H1 (cell line): ENCODE measurements at regions not wholly inside any gene's neighbourhood (a gene's known extent, or its start where the extent isn't known, plus 50 kb on each side); places are given as distances from the start of the nearest gene placed in this dataset.

Experiments used
- CTCF ChIA-PET: fragments of 300-600 bp; sonication (Branson Sonifier 250); formaldehyde crosslinking; loops from one replicate; lab custom pipeline; 2021; ENCODE audit not compliant: partially characterized antibody; lab: Charles Lee
- POLR2A ChIA-PET: fragments of 300-600 bp; sonication (Branson Sonifier 250); formaldehyde crosslinking; loops from one replicate; lab custom pipeline; 2021; ENCODE audit warnings: inconsistent platforms; ENCODE audit not compliant: partially characterized antibody; lab: Charles Lee
- DNase-seq, 2 experiments: peaks; one replicate each; pipeline versions ENCODE4 v3.0.0 to v3.0.0-alpha.2; 2010 to 2022; ENCODE audit warnings: low spot score in 2 of 2, low read depth in 1 of 2, mixed read lengths in 1 of 2
- FAIRE-seq: peaks from 2 replicates; lab custom pipeline; 2011; peaks lifted over from hg19 to GRCh38; lab: Jason Lieb, UNC
- H2AFZ ChIP-seq: 2 replicates; pipeline ENCODE4 v1.8.1; 2012; ENCODE audit warnings: low read length, inconsistent platforms
- H2AK5ac ChIP-seq: 2 replicates; pipeline ENCODE4 v1.6.1; 2013; ENCODE audit warnings: low read depth, low read length
- H2BK120ac ChIP-seq: replicated peaks from 2 replicates; pipeline ENCODE3; 2013; ENCODE audit warnings: low read depth, low read length, inconsistent platforms
- H2BK12ac ChIP-seq: 2 replicates; pipeline ENCODE4 v1.6.1; 2013; ENCODE audit warnings: low read depth, low read length
- H2BK15ac ChIP-seq: 2 replicates; pipeline ENCODE4 v1.6.1; 2013; ENCODE audit warnings: low read length
- H2BK20ac ChIP-seq: 2 replicates; pipeline ENCODE4 v1.6.1; 2013; ENCODE audit warnings: low read length
- H2BK5ac ChIP-seq: 2 replicates; pipeline ENCODE4 v1.6.1; 2013; ENCODE audit warnings: low read depth, low read length
- H3K14ac ChIP-seq: 2 replicates; pipeline ENCODE4 v1.6.1; 2013; ENCODE audit warnings: inconsistent platforms; ENCODE audit not compliant: insufficient read length
- H3K18ac ChIP-seq: 2 replicates; pipeline ENCODE4 v1.6.1; 2013; ENCODE audit warnings: low read length; ENCODE audit errors: extremely low read depth
- H3K23ac ChIP-seq: 2 replicates; pipeline ENCODE4 v1.6.1; 2013; ENCODE audit warnings: inconsistent platforms; ENCODE audit not compliant: insufficient read length
- H3K23me2 ChIP-seq: 2 replicates; pipeline ENCODE4 v1.6.1; 2013; ENCODE audit warnings: low read depth, low read length
- H3K27ac ChIP-seq: 2 replicates; pipeline ENCODE4 v1.6.1; 2011; ENCODE audit warnings: low read depth, low read length, inconsistent platforms
- H3K27me3 ChIP-seq, 4 experiments: replicated peaks in 1 of 4; 1 replicate in 1 of 4; 2 replicates in 3 of 4; pipeline versions ENCODE4 v1.6.1 to v1.8.1; 2011 to 2013; ENCODE audit warnings: low read length in 3 of 4, mild to moderate bottlenecking in 3 of 4, inconsistent platforms in 2 of 4, mixed read lengths in 2 of 4, moderate library complexity in 1 of 4; ENCODE audit not compliant: control insufficient read depth in 3 of 4, insufficient read depth in 3 of 4; ENCODE audit errors: extremely low read depth in 1 of 4
- H3K36me3 ChIP-seq, 4 experiments: 2 replicates each; pipeline versions ENCODE4 v1.6.1 to v1.8.1; 2011 to 2013; ENCODE audit warnings: mild to moderate bottlenecking in 4 of 4, low read length in 3 of 4, moderate library complexity in 2 of 4, control low read depth in 1 of 4, inconsistent platforms in 1 of 4; ENCODE audit not compliant: insufficient read depth in 4 of 4, control insufficient read depth in 2 of 4
- H3K4ac ChIP-seq: replicated peaks from 2 replicates; pipeline ENCODE3; 2013; ENCODE audit warnings: low read length, low read depth, mixed read lengths, inconsistent platforms; ENCODE audit not compliant: insufficient read length
- H3K4me1 ChIP-seq, 4 experiments: replicated peaks in 1 of 4; 1 replicate in 1 of 4; 2 replicates in 3 of 4; pipeline versions ENCODE4 v1.6.1 to v1.8.1; 2011 to 2013; ENCODE audit warnings: low read length in 3 of 4, inconsistent platforms in 2 of 4, mixed read lengths in 1 of 4; ENCODE audit not compliant: insufficient read depth in 4 of 4, control insufficient read depth in 3 of 4
- H3K4me2 ChIP-seq, 2 experiments: 2 replicates each; pipeline versions ENCODE4 v1.6.1 to v1.8.1; 2011 to 2013; ENCODE audit warnings: low read depth in 2 of 2, low read length in 2 of 2, control low read depth in 1 of 2, inconsistent platforms in 1 of 2, mild to moderate bottlenecking in 1 of 2; ENCODE audit not compliant: insufficient read depth in 1 of 2
- H3K4me3 ChIP-seq, 4 experiments: fragments of 200-600, 300-600 bp in 1 of 4; sonication (generic), shearing (Covaris generic), sonication (Bioruptor Twin) in 1 of 4; 2 replicates each; pipeline versions ENCODE4 v1.5.1 to v1.8.1; 2011 to 2016; ENCODE audit warnings: low read length in 4 of 4, low read depth in 3 of 4, control low read depth in 2 of 4, inconsistent platforms in 2 of 4, mild to moderate bottlenecking in 2 of 4, mixed read lengths in 1 of 4, moderate library complexity in 1 of 4; ENCODE audit not compliant: insufficient read depth in 2 of 4; ENCODE audit errors: extremely low read depth in 1 of 4
- H3K56ac ChIP-seq: replicated peaks from 2 replicates; pipeline ENCODE3; 2013; ENCODE audit warnings: low read depth, mild to moderate bottlenecking, mixed read lengths, low read length, inconsistent platforms; ENCODE audit not compliant: insufficient read length
- H3K79me1 ChIP-seq: 2 replicates; pipeline ENCODE4 v1.6.1; 2013; ENCODE audit warnings: low read depth, low read length, control low read depth
- H3K79me2 ChIP-seq, 2 experiments: 2 replicates each; pipeline versions ENCODE4 v1.6.1 to v1.8.1; 2012 to 2013; ENCODE audit warnings: low read length in 2 of 2, mild to moderate bottlenecking in 2 of 2, inconsistent platforms in 1 of 2; ENCODE audit not compliant: insufficient read depth in 2 of 2, control insufficient read depth in 1 of 2
- H3K9ac ChIP-seq, 4 experiments: replicated peaks in 1 of 4; 1 replicate in 1 of 4; 2 replicates in 3 of 4; pipeline versions ENCODE4 v1.6.1 to v1.8.1; 2011 to 2013; ENCODE audit warnings: low read depth in 3 of 4, low read length in 3 of 4, control low read depth in 2 of 4, mild to moderate bottlenecking in 2 of 4, moderate library complexity in 2 of 4, inconsistent platforms in 1 of 4; ENCODE audit errors: extremely low read depth in 1 of 4
- H3K9me3 ChIP-seq, 2 experiments: 2 replicates each; pipeline versions ENCODE4 v1.6.1 to v1.8.1; 2012 to 2013; ENCODE audit warnings: mild to moderate bottlenecking in 2 of 2, moderate library complexity in 2 of 2, control low read depth in 1 of 2, inconsistent platforms in 1 of 2, low read depth in 1 of 2, low read length in 1 of 2, mixed read lengths in 1 of 2; ENCODE audit not compliant: insufficient read depth in 2 of 2
- H4K20me1 ChIP-seq, 2 experiments: replicated peaks in 1 of 2; 2 replicates each; pipeline versions ENCODE3 to v1.8.1; 2011 to 2013; ENCODE audit warnings: inconsistent platforms in 2 of 2, low read length in 2 of 2, mild to moderate bottlenecking in 1 of 2; ENCODE audit not compliant: insufficient read depth in 2 of 2, control insufficient read depth in 1 of 2
- H4K5ac ChIP-seq: 2 replicates; pipeline ENCODE4 v1.6.1; 2013; ENCODE audit warnings: low read length, low read depth, mixed read lengths, inconsistent platforms; ENCODE audit not compliant: insufficient read length
- H4K8ac ChIP-seq: 2 replicates; pipeline ENCODE4 v1.8.0; 2013; ENCODE audit warnings: mild to moderate bottlenecking, moderate library complexity, low read length, inconsistent platforms; ENCODE audit not compliant: insufficient read depth; ENCODE audit errors: extremely low read depth
- H4K91ac ChIP-seq: replicated peaks from 2 replicates; pipeline ENCODE3; 2013; ENCODE audit warnings: low read length, mixed read lengths, inconsistent platforms; ENCODE audit not compliant: insufficient read length
- CHD1 ChIP-seq: IDR thresholded peaks from 2 replicates; pipeline ENCODE4 v1.6.1; 2012; ENCODE audit warnings: low read depth, low read length, improper control_type of control experiment
- CHD2 ChIP-seq: IDR thresholded peaks from 2 replicates; pipeline ENCODE4 v1.6.1; 2012; ENCODE audit warnings: low read length, improper control_type of control experiment
- E2F6 ChIP-seq: IDR thresholded peaks from 2 replicates; pipeline ENCODE4 v1.6.1; 2012; ENCODE audit warnings: inconsistent platforms
- GABPA ChIP-seq: IDR thresholded peaks from 2 replicates; pipeline ENCODE4 v1.6.1; 2011; ENCODE audit warnings: mild to moderate bottlenecking, low read length, moderate library complexity, borderline replicate concordance; ENCODE audit not compliant: insufficient read depth
- YY1 ChIP-seq: IDR thresholded peaks from 2 replicates; pipeline ENCODE4 v1.6.1; 2011; ENCODE audit warnings: low read depth, mild to moderate bottlenecking, low read length
- WGBS, 2 experiments: shearing (Covaris generic) in 1 of 2; methylation state at CpG; one replicate each; pipeline versions ENCODE4 v1.1.6 to v1.1.7; 2013 to 2015; ENCODE audit warnings: low lambda C conversion rate in 2 of 2, mixed read lengths in 2 of 2, inconsistent platforms in 1 of 2, low coverage in 1 of 2, missing lambda C conversion rate in 1 of 2; ENCODE audit not compliant: insufficient replicate concordance in 2 of 2, insufficient coverage in 1 of 2, insufficient read length in 1 of 2; ENCODE audit errors: extremely low coverage in 1 of 2, missing lambda C conversion rate in 1 of 2; 5-methylcytosine and 5-hydroxymethylcytosine counted together

GRCh38 chr16:85491798-85492294, 121.3 kb upstream of the GSE1 start:
- H3K23me2 ChIP-seq, result 0 out of 2 replicates have a peak, but pooled peaks cover 2% of the 10 kb centered on the region
- no peak overlapping the region for H3K23ac ChIP-seq
- H3K27me3 ChIP-seq, result no peaks in the 10 kb centered on the region
- H2BK120ac ChIP-seq, result no peak overlapping the region
- H4K5ac ChIP-seq, result no peak overlapping the region
- no peak for FAIRE-seq
- peak overlapping the region; percentile 25 for H3K56ac ChIP-seq
- H4K8ac ChIP-seq, result peak overlapping the region; percentile 80; the same call in 1 of the 2 replicates
- no peaks in the 10 kb centered on the region for H3K36me3 ChIP-seq
- H3K4ac ChIP-seq, result peak overlapping the region; percentile 89
- H4K20me1 ChIP-seq, result no peaks in the 10 kb centered on the region
- no peak for TF ChIP-seq CHD2
- TF ChIP-seq GABPA, result no peak
- TF ChIP-seq E2F6, result no peak
- TF ChIP-seq CHD1, result no peak
- TF ChIP-seq YY1, result no peak
- POLR2A ChIA-PET, result interaction anchor here (0.9 to 1.2 kb wide), 4 partner anchors 10 to 59 kb away, joined by 3 read pairs; no protein-coding TSS in a partner anchor
- no peak overlapping the region; a peak in 1 of 7 replicates for H3K9ac ChIP-seq
- peak overlapping the region; percentile 31; a peak in 2 of 4 replicates for H3K4me2 ChIP-seq
- H3K79me1 ChIP-seq, result no peaks in the 10 kb centered on the region; the same call in 1 of the 2 replicates
- H4K91ac ChIP-seq, result peak overlapping the region; percentile 95
- no peak overlapping the region for H3K27ac ChIP-seq
- no peak overlapping the region for H3K18ac ChIP-seq
- H3K14ac ChIP-seq, result no peak overlapping the region
- H3K79me2 ChIP-seq, result no peaks in the 10 kb centered on the region
- H2BK15ac ChIP-seq, result no peak overlapping the region; the same call in 1 of the 2 replicates
- 80% methylated on average over 17 of the region's 17 CpGs; no CpG with 5 or more reads in 1 of the 2 experiments for WGBS, 2 experiments
- peak overlapping the region; percentile 46 for H2AK5ac ChIP-seq
- peaks cover 3 to 19% (median 14%) of the 10 kb centered on the region in 4 experiments; a peak in 6 of 7 replicates for H3K4me1 ChIP-seq
- no peak overlapping the region for H3K4me3 ChIP-seq
- H2BK20ac ChIP-seq, result no peak overlapping the region
- no peak for DNase-seq
- H2BK5ac ChIP-seq, result peak overlapping the region; percentile 81; the same call in 1 of the 2 replicates
- no peaks in the 10 kb centered on the region for H3K9me3 ChIP-seq
- CTCF ChIA-PET, result interaction anchor here (0.7 to 18.6 kb wide), 53 partner anchors 10 to 312 kb away, joined by 3 to 277 read pairs (median 7); partner anchors contain the start of gene GSE1
- H2AFZ ChIP-seq, result no peak overlapping the region
- peak overlapping the region; percentile 98; the same call in 1 of the 2 replicates for H2BK12ac ChIP-seq
